Endothelial cell of umbilical vein (primary cell): ENCODE measurements at regions not wholly inside any gene's neighbourhood (a gene's known extent, or its start where the extent isn't known, plus 50 kb on each side); places are given as distances from the start of the nearest gene placed in this dataset.

ENCODE experiments used
- BruUV-seq: library from RNA; stranded (reverse); fragments of 400-500 nt; replicated peaks from 2 replicates; lab custom pipeline; 2021; lab: Mats Ljungman, UMichigan
- CTCF ChIA-PET: fragments of 300-600, 350-600 bp; sonication (Branson Sonifier 250); formaldehyde crosslinking; loops from one replicate; lab custom pipeline; 2021; ENCODE audit warnings: antibody characterized with exemption, inconsistent platforms; lab: Charles Lee
- POLR2A ChIA-PET: fragments of 300-600, 350-600 bp; sonication (Branson Sonifier 250); formaldehyde crosslinking; loops from one replicate; lab custom pipeline; 2021; ENCODE audit warnings: antibody characterized with exemption, inconsistent platforms; lab: Charles Lee
- DNase-seq: peaks from one replicate; pipeline ENCODE4 v3.0.0-alpha.2; 2011; ENCODE audit warnings: low read depth, low spot score
- FAIRE-seq: peaks from 2 replicates; lab custom pipeline; 2011; peaks lifted over from hg19 to GRCh38; lab: Jason Lieb, UNC
- H2AFZ ChIP-seq: 2 replicates; pipeline ENCODE4 v1.6.0; 2012; ENCODE audit warnings: low read depth, low read length, control low read depth, inconsistent platforms
- H3K27ac ChIP-seq: 2 replicates; pipeline ENCODE4 v1.5.1; 2011; ENCODE audit warnings: low read depth, mild to moderate bottlenecking, control low read depth, low read length, moderate library complexity; ENCODE audit not compliant: insufficient read depth
- H3K27me3 ChIP-seq, 2 experiments: 2 replicates each; pipeline versions ENCODE4 v1.6.0 to v1.6.1; 2011; ENCODE audit warnings: low read length in 2 of 2, mixed read lengths in 1 of 2; ENCODE audit not compliant: control insufficient read depth in 2 of 2, insufficient read depth in 2 of 2
- H3K36me3 ChIP-seq, 2 experiments: 2 replicates in 1 of 2; 3 replicates in 1 of 2; pipeline ENCODE4 v1.5.1; 2011; ENCODE audit warnings: low read length in 2 of 2, mild to moderate bottlenecking in 1 of 2, moderate library complexity in 1 of 2; ENCODE audit not compliant: control insufficient read depth in 2 of 2, insufficient read depth in 2 of 2; ENCODE audit errors: extremely low read depth in 1 of 2
- H3K4me1 ChIP-seq: 3 replicates; pipeline ENCODE4 v1.5.1; 2011; ENCODE audit warnings: mild to moderate bottlenecking, low read length; ENCODE audit not compliant: control insufficient read depth, insufficient read depth; ENCODE audit errors: extremely low read depth
- H3K4me2 ChIP-seq: 2 replicates; pipeline ENCODE4 v1.6.1; 2011; ENCODE audit warnings: low read length, control low read depth, mixed read lengths; ENCODE audit not compliant: insufficient read depth
- H3K4me3 ChIP-seq, 3 experiments: fragments of 200-600 bp in 1 of 3; sonication (generic), shearing (Covaris generic) in 1 of 3; replicated peaks in 1 of 3; 2 replicates each; pipeline ENCODE4 v1.5.1; 2011 to 2016; ENCODE audit warnings: control low read depth in 3 of 3, low read length in 3 of 3, mild to moderate bottlenecking in 2 of 3, inconsistent platforms in 1 of 3, low read depth in 1 of 3, moderate library complexity in 1 of 3; ENCODE audit not compliant: insufficient read depth in 1 of 3
- H3K79me2 ChIP-seq: 2 replicates; pipeline ENCODE4 v1.6.0; 2012; ENCODE audit warnings: low read length, inconsistent platforms; ENCODE audit not compliant: control insufficient read depth, insufficient read depth
- H3K9ac ChIP-seq: replicated peaks from 2 replicates; pipeline ENCODE3; 2011; ENCODE audit warnings: low read length, control low read depth; ENCODE audit not compliant: insufficient read depth; ENCODE audit errors: extremely low read depth
- H3K9me1 ChIP-seq: replicated peaks from 3 replicates; pipeline ENCODE4 v1.6.0; 2011; ENCODE audit warnings: mild to moderate bottlenecking, low read length; ENCODE audit not compliant: control insufficient read depth, insufficient read depth; ENCODE audit errors: extremely low read depth
- H3K9me3 ChIP-seq: replicated peaks from 2 replicates; pipeline ENCODE4 v1.5.1; 2012; ENCODE audit warnings: low read length, inconsistent platforms; ENCODE audit not compliant: control insufficient read depth, insufficient read depth
- H4K20me1 ChIP-seq: replicated peaks from 2 replicates; pipeline ENCODE3; 2011; ENCODE audit warnings: mild to moderate bottlenecking, low read length; ENCODE audit not compliant: control insufficient read depth, insufficient read depth; ENCODE audit errors: extremely low read depth
- CTCF ChIP-seq, 2 donors: IDR thresholded peaks; 1 replicate in 1 of 2; 2 replicates in 1 of 2; pipeline ENCODE4 v1.5.1; 2011; ENCODE audit warnings: low read length in 2 of 2, mild to moderate bottlenecking in 2 of 2, moderate library complexity in 2 of 2, control low read depth in 1 of 2, inconsistent platforms in 1 of 2, low read depth in 1 of 2; ENCODE audit not compliant: insufficient read depth in 1 of 2; ENCODE audit errors: extremely low read depth in 1 of 2
- EZH2 ChIP-seq: IDR thresholded peaks from 2 replicates; pipeline ENCODE4 v1.6.1; 2012; ENCODE audit warnings: borderline replicate concordance, low read depth, mild to moderate bottlenecking, moderate library complexity, low read length, inconsistent platforms; ENCODE audit not compliant: severe bottlenecking
- GATA2 ChIP-seq: IDR thresholded peaks from 2 replicates; pipeline ENCODE4 v1.7.0; 2011; ENCODE audit warnings: low read depth, mild to moderate bottlenecking, moderate library complexity, mixed read lengths, low read length; ENCODE audit not compliant: insufficient read length, insufficient read depth
- JUN ChIP-seq: IDR thresholded peaks from 2 replicates; pipeline ENCODE4 v1.6.1; 2011; ENCODE audit warnings: borderline replicate concordance, low read depth; ENCODE audit not compliant: insufficient read length, insufficient read depth
- MAX ChIP-seq: IDR thresholded peaks from 2 replicates; pipeline ENCODE4 v1.6.1; 2011; ENCODE audit not compliant: insufficient read depth, insufficient read length
- MYC ChIP-seq: IDR thresholded peaks from one replicate; pipeline ENCODE4 v1.6.1; 2011; ENCODE audit warnings: mild to moderate bottlenecking, low read depth, low read length
- POLR2A ChIP-seq: IDR thresholded peaks from 2 replicates; pipeline ENCODE4 v1.6.1; 2012; ENCODE audit warnings: low read depth, mild to moderate bottlenecking, control low read depth, low read length
- POLR2AphosphoS5 ChIP-seq: IDR thresholded peaks from 2 replicates; pipeline ENCODE4 v1.6.1; 2012; ENCODE audit warnings: low read depth, mild to moderate bottlenecking, control low read depth, low read length, moderate library complexity; ENCODE audit not compliant: insufficient read depth
- dilution Hi-C: fragments of 300-500 bp; cut with MboI; formaldehyde crosslinking; loops from one replicate; pipeline ENCODE4 v1.15.0; 2019; ENCODE audit warnings: low sequenced_read_pairs; ENCODE audit not compliant: extremely low pct_ligation_motif_present
- intact Hi-C: fragments of 100-400 bp; cut with micrococcal nuclease; formaldehyde crosslinking; loops from one replicate; pipeline ENCODE4 v1.10.0; 2022

- Histone ChIP-seq H2AFZ (no peak overlapping the region), H3K9me1 (no peaks in the 10 kb centered on the region), H3K4me1 (no peaks in the 10 kb centered on the region), H3K4me2 (no peak overlapping the region), H3K9me3 (no peaks in the 10 kb centered on the region), H4K20me1 (no peaks in the 10 kb centered on the region), H3K27ac (no peak overlapping the region), H3K36me3 (no peaks in the 10 kb centered on the region), H3K27me3 (no peaks in the 10 kb centered on the region), H3K79me2 (no peaks in the 10 kb centered on the region), H3K4me3 (no peak overlapping the region), H3K9ac (no peak overlapping the region)
- ChIA-PET POLR2A (no interaction called here), CTCF (no interaction called here)
- no TSS peak for BruUV-seq
- TF ChIP-seq GATA2 = no peak
- no peak for TF ChIP-seq JUN
- TF ChIP-seq EZH2 = no peak
- no peak for TF ChIP-seq POLR2A
- no peak for TF ChIP-seq MYC
- no peak for TF ChIP-seq POLR2AphosphoS5
- no peak for TF ChIP-seq CTCF (IDR thresholded peaks at IDR 0.05; ENCODE audit: extremely low read depth in 1 of 2, insufficient read depth in 1 of 2, low read depth in 1 of 2, low read length in 2 of 2)
- no peak for TF ChIP-seq MAX
- DNase-seq (no peak), FAIRE-seq (no peak)
- intact Hi-C loops = no loop called here
- dilution Hi-C loops = no loop called here
These were observed 234.7 kb downstream of the TMX3 start for GRCh38 chr18:68480196-68480595.
